HG02973 (cell line): ENCODE measurements at regions not wholly inside any gene's neighbourhood (a gene's known extent, or its start where the extent isn't known, plus 50 kb on each side); places are given as distances from the start of the nearest gene placed in this dataset.

Source experiments
- ATAC-seq: cut with Tn5 transposase; IDR thresholded peaks from one replicate; pipeline ENCODE4 v1.9.1; 2021; ENCODE audit warnings: moderate library complexity; ENCODE audit not compliant: unreplicated experiment

DNA sequence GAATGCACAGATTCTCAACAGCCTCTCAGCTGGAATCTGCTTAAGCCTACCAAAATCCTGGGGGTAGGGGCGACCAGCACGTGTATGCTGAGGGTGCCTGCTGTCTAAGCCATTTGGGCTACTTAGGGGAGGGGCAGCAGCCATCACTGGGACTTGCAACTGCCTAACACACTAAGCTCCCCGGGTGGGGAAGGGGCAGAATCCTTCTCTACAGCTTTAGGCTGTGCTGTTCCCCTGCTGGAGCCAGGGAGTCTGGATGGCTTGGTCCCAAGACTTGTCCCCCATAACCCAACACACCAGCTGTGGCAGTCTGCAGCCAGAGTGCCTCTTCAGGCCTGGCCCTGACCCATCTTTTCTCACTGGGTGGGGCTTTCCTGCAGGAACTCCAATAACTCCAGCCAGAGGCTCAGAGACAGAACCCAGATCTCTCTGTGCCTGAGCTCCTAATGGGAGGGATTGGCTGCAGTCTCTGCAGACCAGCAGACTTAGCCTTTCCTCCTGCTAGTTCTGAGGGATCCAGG is 305.4 kb upstream of the RND3 start:
- no peak for ATAC-seq

- ATAC-seq: no peak
Measured at GRCh38 chr2:150791567-150791966, 304.1 kb upstream of the RND3 start.

GRCh38 chr2:150789376-150789905 is 302.0 kb upstream of the RND3 start:
- no peak for ATAC-seq

- ATAC-seq: no peak
Measured at GRCh38 chr2:150788426-150789140, 301.1 kb upstream of the RND3 start.

- ATAC-seq: no peak
Measured at GRCh38 chr2:150787353-150788093, 300.1 kb upstream of the RND3 start.

- no peak for ATAC-seq
Measured at GRCh38 chr2:150784389-150784788, 296.9 kb upstream of the RND3 start.

DNA sequence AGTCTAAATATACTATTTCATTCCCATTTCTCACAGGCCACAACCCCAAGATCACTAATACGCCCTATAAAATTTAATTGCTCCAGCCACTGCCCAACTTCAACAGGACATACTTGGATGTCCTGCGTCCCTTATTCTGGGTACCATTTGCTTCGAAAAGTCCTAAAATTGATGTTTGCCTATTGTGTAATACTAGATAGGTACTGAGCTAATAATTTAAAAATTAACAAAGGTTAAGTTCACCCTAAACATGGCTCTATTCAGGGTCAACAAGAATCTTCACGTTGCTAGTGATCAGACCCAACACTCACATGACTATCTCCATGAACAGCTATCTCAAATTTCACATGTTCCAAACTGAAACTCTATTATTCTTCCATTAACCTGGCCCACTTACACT is 296.4 kb upstream of the RND3 start:
- ATAC-seq: no peak

- ATAC-seq: no peak
Measured at GRCh38 chr2:150783015-150783414, 295.5 kb upstream of the RND3 start.

GRCh38 chr2:150782613-150783012 is 295.1 kb upstream of the RND3 start:
- no peak for ATAC-seq

DNA sequence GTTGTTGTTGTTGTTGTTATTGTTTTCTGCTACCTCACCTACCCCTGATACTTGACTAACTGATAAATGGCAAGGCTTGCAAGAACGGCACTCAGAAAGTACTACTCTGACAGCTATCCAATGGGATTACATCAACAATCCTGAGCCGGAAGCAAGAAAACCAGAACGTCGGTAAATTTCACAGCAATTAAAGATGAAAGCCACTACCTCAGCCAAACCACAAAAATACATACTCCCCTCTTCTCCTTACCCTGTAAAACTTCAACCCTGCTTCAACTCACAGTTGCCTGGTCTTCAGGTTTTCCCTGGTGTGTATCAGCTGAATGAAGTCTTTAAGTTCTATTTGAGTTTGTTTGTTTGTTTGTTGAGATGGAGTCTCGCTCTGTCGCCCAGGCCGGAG is 293.7 kb upstream of the RND3 start:
- no peak for ATAC-seq

DNA sequence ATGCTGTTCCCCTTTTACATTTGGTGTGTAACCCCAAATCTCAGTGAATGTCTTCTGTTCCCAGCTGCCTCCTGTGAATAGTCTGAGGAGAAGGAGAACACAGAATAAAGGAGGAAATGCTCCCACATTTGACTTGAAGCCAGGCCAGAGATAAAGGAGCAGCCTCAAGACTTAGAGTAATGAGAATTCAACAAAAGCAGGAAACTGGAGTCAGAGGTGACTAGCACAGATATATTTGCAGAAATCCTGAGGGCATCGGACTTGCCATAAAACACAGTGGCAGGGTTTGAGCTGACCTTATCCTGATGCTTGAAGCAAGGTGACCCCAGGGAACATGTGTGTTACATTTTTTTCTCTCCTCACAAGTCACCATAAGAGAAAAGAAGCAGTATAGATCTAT is 291.4 kb upstream of the RND3 start:
- no peak for ATAC-seq

DNA sequence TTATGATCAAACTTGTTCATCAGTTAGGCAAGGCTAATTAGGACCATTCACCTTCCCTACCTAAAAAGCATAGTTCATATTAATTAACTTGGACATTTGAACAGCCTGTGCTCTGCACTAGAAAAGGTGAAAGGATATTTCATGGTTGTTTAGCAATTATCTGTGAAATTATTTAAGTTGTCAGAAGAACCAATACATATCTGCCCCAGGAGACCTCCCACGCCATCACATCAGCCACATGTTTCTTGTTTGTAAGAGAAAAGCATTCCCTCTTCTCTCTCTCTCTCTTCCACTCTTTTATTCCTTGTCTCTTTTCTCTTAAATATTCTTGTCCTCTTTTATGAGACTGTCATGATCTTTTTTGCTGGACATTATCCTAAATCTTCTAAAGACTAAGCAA is 282.0 kb upstream of the RND3 start:
- no peak for ATAC-seq

- ATAC-seq: no peak
Measured at GRCh38 chr2:150767991-150768746, 280.7 kb upstream of the RND3 start.

DNA sequence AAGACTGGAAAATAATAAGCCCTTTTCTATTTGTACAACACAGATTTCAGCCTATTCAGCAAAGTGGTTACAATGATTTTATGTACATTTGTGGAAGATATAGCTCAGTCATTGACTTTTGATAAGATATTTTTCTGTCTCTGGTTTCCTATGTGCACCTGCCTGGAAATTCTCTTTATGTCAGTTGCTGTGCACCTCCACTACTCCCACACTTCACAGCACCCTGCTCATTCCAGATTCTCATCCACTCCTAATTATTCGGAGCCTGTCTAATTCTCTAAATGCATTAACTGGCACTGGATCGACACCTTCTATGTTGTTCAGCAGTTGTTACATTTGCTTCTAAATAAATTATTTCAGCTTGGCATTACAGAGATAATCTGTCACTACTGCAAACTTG is 275.1 kb upstream of the RND3 start:
- no peak for ATAC-seq

GRCh38 chr2:150759531-150759930 is 272.1 kb upstream of the RND3 start:
- ATAC-seq: no peak

DNA sequence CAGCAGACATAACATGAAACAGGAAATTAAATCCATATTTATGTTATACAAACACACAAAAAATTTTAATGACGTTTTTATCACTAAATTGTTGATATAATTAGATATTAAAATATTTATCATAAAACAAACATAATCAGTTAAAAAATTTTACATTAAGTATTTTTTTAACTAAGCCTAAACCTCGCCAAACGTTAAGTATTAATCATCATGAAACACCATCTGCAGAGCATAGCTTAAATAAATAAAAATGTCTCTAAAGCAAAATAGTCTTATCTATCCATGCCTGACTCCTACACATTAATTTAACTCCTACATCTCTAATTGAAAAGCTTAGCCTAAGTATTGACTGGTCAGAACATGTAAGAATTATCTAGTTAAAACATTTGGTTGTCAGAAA is 271.6 kb upstream of the RND3 start:
- no peak for ATAC-seq

GRCh38 chr2:150752229-150752628 is 264.8 kb upstream of the RND3 start:
- no peak for ATAC-seq

GRCh38 chr2:150750720-150751119 is 263.3 kb upstream of the RND3 start:
- ATAC-seq: no peak

GRCh38 chr2:150742094-150742493 is 254.6 kb upstream of the RND3 start:
- no peak for ATAC-seq

DNA sequence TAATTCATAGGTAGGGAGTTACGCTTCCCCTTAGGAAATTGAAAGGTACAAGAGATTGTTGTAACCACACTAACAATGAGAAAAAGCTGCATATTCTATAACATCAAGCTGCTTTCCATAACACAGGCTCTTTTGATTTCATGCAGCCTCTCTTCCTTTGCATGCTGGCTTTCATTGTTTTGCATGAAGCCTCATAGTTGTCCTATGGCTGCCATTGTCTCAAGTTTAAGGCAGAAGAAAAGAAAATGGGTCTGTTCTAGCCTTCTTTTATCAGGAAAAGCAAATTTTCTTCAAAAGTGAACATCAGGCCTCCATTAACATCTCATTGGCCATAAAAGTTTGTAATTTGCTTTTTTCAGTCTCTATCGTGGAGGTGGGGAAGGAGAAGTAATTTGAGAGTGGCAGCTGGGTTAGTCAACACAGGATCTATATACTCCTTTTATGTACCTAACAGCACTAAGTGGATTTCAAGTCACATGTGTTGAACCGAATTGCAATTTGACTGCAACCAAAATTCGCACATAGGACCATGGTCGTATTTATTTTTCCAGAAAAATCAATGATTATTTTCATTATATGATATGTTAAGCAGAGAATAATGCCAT is 248.5 kb upstream of the RND3 start:
- no peak for ATAC-seq

DNA sequence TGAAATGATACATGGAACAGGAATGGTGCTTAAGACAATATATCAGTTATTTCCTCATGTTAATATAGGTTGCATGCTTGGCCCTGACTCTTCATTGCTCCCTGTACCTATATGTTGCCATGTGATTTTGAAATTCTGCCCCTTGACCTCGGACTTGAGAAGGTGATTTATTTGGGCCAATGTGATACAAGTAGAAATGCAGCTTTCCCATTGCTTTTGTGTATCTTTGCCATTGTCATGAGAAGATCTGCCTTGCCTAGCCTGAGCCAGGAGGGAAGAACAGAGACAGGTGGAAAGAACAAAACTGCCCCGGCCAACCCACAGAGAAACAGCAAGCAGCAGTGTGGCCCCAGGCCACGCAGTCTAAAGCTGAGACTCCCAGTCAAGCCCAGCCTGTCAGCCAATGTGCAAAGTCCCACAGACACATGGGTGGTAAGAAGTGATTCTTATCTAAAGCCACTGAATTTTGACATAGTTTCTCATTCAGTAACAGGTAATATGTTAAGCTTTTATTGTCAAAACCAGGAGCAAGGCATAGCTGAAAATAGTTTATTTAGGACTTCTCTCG is 245.7 kb upstream of the RND3 start:
- ATAC-seq: no peak
